SU-DHL-6 (cell line): ENCODE measurements at regions not wholly inside any gene's neighbourhood (a gene's known extent, or its start where the extent isn't known, plus 50 kb on each side); places are given as distances from the start of the nearest gene placed in this dataset.

Experiments used
- H2AFZ ChIP-seq: fragments of 200-600 bp; sonication (generic); 2 replicates; pipeline ENCODE4 v1.6.1; 2014; ENCODE audit warnings: low read depth, mild to moderate bottlenecking, moderate library complexity, mixed read lengths, antibody characterized with exemption, low read length; ENCODE audit not compliant: severe bottlenecking
- H3F3A ChIP-seq: fragments of 200-600 bp; shearing (Covaris generic); 2 replicates; pipeline ENCODE4 v1.6.0; 2016; ENCODE audit warnings: antibody characterized with exemption, mild to moderate bottlenecking; ENCODE audit not compliant: insufficient read depth
- H3K27ac ChIP-seq: fragments of 200-600 bp; sonication (generic); 2 replicates; pipeline ENCODE4 v1.5.1; 2016; ENCODE audit warnings: low read depth, mild to moderate bottlenecking, low read length, moderate library complexity, mixed read lengths
- H3K27me3 ChIP-seq: fragments of 200-600 bp; sonication (generic), shearing (Covaris generic); 2 replicates; pipeline ENCODE4 v1.6.0; 2014; ENCODE audit warnings: mild to moderate bottlenecking, low read length
- H3K36me3 ChIP-seq: fragments of 200-600 bp; sonication (generic); 2 replicates; pipeline ENCODE4 v1.6.1; 2014; ENCODE audit warnings: mild to moderate bottlenecking, low read length, mixed read lengths
- H3K4me2 ChIP-seq: fragments of 300-600, 200-600 bp; shearing (Covaris generic), sonication (generic); 2 replicates; pipeline ENCODE4 v1.6.0; 2014; ENCODE audit warnings: low read length, low read depth, mild to moderate bottlenecking; ENCODE audit not compliant: poor library complexity, severe bottlenecking
- H3K4me3 ChIP-seq: fragments of 200-600 bp; sonication (generic); 2 replicates; pipeline ENCODE4 v1.5.1; 2014; ENCODE audit warnings: antibody characterized with exemption, low read length, mild to moderate bottlenecking, mixed read lengths; ENCODE audit not compliant: insufficient read depth, poor library complexity, severe bottlenecking
- H3K79me2 ChIP-seq: fragments of 200-600 bp; sonication (generic); 2 replicates; pipeline ENCODE4 v1.6.1; 2014; ENCODE audit warnings: mild to moderate bottlenecking, low read length, moderate library complexity; ENCODE audit not compliant: insufficient read depth
- H3K9ac ChIP-seq: fragments of 200-600 bp; sonication (generic); 2 replicates; pipeline ENCODE4 v1.7.0; 2014; ENCODE audit warnings: mild to moderate bottlenecking, low read length
- H3K9me2 ChIP-seq: fragments of 200-600 bp; sonication (generic); replicated peaks from 2 replicates; pipeline ENCODE4 v1.6.1; 2014; ENCODE audit warnings: low read length; ENCODE audit not compliant: insufficient read depth
- H3K9me3 ChIP-seq: fragments of 200-600 bp; sonication (generic); 2 replicates; pipeline ENCODE4 v1.6.1; 2014; ENCODE audit warnings: low read length, mixed read lengths; ENCODE audit not compliant: insufficient read depth
- H4K20me1 ChIP-seq: fragments of 200-600 bp; sonication (generic); 2 replicates; pipeline ENCODE4 v1.6.1; 2014; ENCODE audit warnings: low read depth, mild to moderate bottlenecking, antibody characterized with exemption, low read length, moderate library complexity, mixed read lengths
- EZH2phosphoT487 ChIP-seq: fragments of 200-600 bp; sonication (generic), shearing (Covaris generic); conservative IDR thresholded peaks from 2 replicates; pipeline ENCODE4 v1.6.1; 2018; ENCODE audit warnings: mild to moderate bottlenecking, antibody characterized with exemption, low read length, moderate library complexity, mixed read lengths
- TF ChIP-seq, protein P1 (sequence below): fragments of 200-600 bp; sonication (generic); IDR thresholded peaks from one replicate; pipeline ENCODE4 v1.5.1; 2017; ENCODE audit warnings: antibody characterized with exemption, mild to moderate bottlenecking, low read length, moderate library complexity; ENCODE audit not compliant: insufficient read depth, poor library complexity, severe bottlenecking

DNA sequence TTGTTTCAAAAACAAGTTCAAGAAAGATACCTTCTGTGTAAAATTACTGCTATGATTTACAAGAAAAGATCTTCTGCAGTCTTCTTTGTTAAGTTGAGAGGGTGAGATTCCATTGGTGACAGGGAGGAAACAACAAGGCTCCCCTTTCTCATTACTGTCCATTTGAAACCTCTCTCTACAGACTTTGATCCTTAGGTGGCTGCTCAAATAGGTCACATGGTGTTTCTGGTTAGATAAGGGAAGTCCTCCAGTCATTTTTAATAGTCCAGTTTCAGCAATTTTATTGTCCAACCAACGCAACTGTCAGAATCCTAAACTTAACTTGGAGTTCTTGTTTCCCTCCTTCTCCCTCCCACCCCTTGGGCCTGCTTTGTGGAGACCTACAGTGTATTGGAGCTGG is 390.4 kb downstream of the EFNB2 start:
- Histone ChIP-seq H3F3A (no peaks in the 10 kb centered on the region), H3K9ac (no peak overlapping the region), H3K9me2 (no peaks in the 10 kb centered on the region), H3K36me3 (no peaks in the 10 kb centered on the region), H3K4me3 (no peak overlapping the region), H3K4me2 (no peak overlapping the region), H3K27me3 (no peaks in the 10 kb centered on the region), H3K9me3 (no peaks in the 10 kb centered on the region), H3K27ac (no peak overlapping the region), H2AFZ (no peak overlapping the region), H4K20me1 (no peaks in the 10 kb centered on the region), H3K79me2 (no peaks in the 10 kb centered on the region)
- TF ChIP-seq EZH2phosphoT487: no peak
- TF ChIP-seq, protein P1, sequence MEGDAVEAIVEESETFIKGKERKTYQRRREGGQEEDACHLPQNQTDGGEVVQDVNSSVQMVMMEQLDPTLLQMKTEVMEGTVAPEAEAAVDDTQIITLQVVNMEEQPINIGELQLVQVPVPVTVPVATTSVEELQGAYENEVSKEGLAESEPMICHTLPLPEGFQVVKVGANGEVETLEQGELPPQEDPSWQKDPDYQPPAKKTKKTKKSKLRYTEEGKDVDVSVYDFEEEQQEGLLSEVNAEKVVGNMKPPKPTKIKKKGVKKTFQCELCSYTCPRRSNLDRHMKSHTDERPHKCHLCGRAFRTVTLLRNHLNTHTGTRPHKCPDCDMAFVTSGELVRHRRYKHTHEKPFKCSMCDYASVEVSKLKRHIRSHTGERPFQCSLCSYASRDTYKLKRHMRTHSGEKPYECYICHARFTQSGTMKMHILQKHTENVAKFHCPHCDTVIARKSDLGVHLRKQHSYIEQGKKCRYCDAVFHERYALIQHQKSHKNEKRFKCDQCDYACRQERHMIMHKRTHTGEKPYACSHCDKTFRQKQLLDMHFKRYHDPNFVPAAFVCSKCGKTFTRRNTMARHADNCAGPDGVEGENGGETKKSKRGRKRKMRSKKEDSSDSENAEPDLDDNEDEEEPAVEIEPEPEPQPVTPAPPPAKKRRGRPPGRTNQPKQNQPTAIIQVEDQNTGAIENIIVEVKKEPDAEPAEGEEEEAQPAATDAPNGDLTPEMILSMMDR: no peak

- no peaks in the 10 kb centered on the region for H4K20me1 ChIP-seq
- H3K9me2 ChIP-seq: no peaks in the 10 kb centered on the region
- H3K27me3 ChIP-seq: no peaks in the 10 kb centered on the region
- H3K27ac ChIP-seq: no peak overlapping the region
- no peak overlapping the region for H3K4me2 ChIP-seq
- H3K9ac ChIP-seq: no peak overlapping the region
- no peaks in the 10 kb centered on the region for H3K9me3 ChIP-seq
- TF ChIP-seq EZH2phosphoT487: no peak
- TF ChIP-seq, protein P1: no peak
- no peaks in the 10 kb centered on the region for H3K36me3 ChIP-seq
- no peak overlapping the region for H2AFZ ChIP-seq
- H3F3A ChIP-seq: no peaks in the 10 kb centered on the region
- H3K4me3 ChIP-seq: no peak overlapping the region
- H3K79me2 ChIP-seq: no peaks in the 10 kb centered on the region
These were observed 391.3 kb downstream of the EFNB2 start for GRCh38 chr13:106143930-106144709.

GRCh38 chr13:106143392-106143791 is 392.1 kb downstream of the EFNB2 start:
- H3K79me2 ChIP-seq: no peaks in the 10 kb centered on the region
- TF ChIP-seq, protein P1: no peak
- no peak for TF ChIP-seq EZH2phosphoT487

More at GRCh38 chr13:106143392-106143791, 392.1 kb downstream of the EFNB2 start:
- Histone ChIP-seq H3K4me2 (no peak overlapping the region), H4K20me1 (no peaks in the 10 kb centered on the region), H3F3A (no peaks in the 10 kb centered on the region), H3K27ac (no peak overlapping the region), H3K36me3 (no peaks in the 10 kb centered on the region), H3K9me2 (no peaks in the 10 kb centered on the region), H3K4me3 (no peak overlapping the region), H2AFZ (no peak overlapping the region), H3K9ac (no peak overlapping the region), H3K27me3 (no peaks in the 10 kb centered on the region), H3K9me3 (no peaks in the 10 kb centered on the region)
